Tibial nerve (tissue), 4 donors: ENCODE measurements at regions not wholly inside any gene's neighbourhood (a gene's known extent, or its start where the extent isn't known, plus 50 kb on each side); places are given as distances from the start of the nearest gene placed in this dataset.

ENCODE experiments used
- CTCF ChIP-seq, 5 experiments: fragments of 200-600 bp in 3 of 5; fragments of 450-650 bp in 2 of 5; sonication (generic) in 3 of 5; IDR thresholded peaks; one replicate each; pipeline ENCODE4 v1.5.1; 2016 to 2019; ENCODE audit warnings: antibody characterized with exemption in 5 of 5, mild to moderate bottlenecking in 3 of 5, moderate library complexity in 2 of 5
- EP300 ChIP-seq, 2 donors: sonication (generic); formaldehyde crosslinking; IDR thresholded peaks; one replicate each; pipeline ENCODE4 v1.6.1; 2017; ENCODE audit warnings: antibody characterized with exemption in 2 of 2, mild to moderate bottlenecking in 1 of 2
- POLR2A ChIP-seq, 2 donors: fragments of 450-650 bp; IDR thresholded peaks; one replicate each; pipeline ENCODE4 v1.6.1; 2017; ENCODE audit warnings: antibody characterized with exemption in 2 of 2, mild to moderate bottlenecking in 2 of 2, moderate library complexity in 2 of 2

GRCh38 chr2:63738019-63738418, 103.7 kb upstream of the UGP2 start:
- no peak for TF ChIP-seq CTCF (IDR thresholded peaks at IDR 0.05)
- no peak for TF ChIP-seq EP300 (IDR thresholded peaks at IDR 0.05)
- no peak for TF ChIP-seq POLR2A (IDR thresholded peaks at IDR 0.05)
